ENCODE measurements at regions not wholly inside any gene's neighbourhood (a gene's known extent, or its start where the extent isn't known, plus 50 kb on each side); places are given as distances from the start of the nearest gene placed in this dataset.

- H3K4me1 ChIP-seq (ENCODE audit: control insufficient read depth in 1 of 2, low read depth in 2 of 2): no peaks in the 10 kb centered on the region
- DNase-seq (ENCODE audit: low spot score) (no peak), ATAC-seq (ENCODE audit: insufficient number of reproducible peaks, low FRiP score, low read depth) (no peak)
- TF ChIP-seq CTCF (IDR thresholded peaks at IDR 0.05): no peak
- H3K4me3 ChIP-seq: no peak overlapping the region
- no peak overlapping the region for H3K27ac ChIP-seq
- H3K36me3 ChIP-seq: no peaks in the 10 kb centered on the region
- no peaks in the 10 kb centered on the region for H3K9me3 ChIP-seq
- H3K27me3 ChIP-seq (replicated peaks; ENCODE audit: insufficient read depth): no peaks in the 10 kb centered on the region
Measured at GRCh38 chr4:104128850-104129213, 365.9 kb downstream of the CXXC4 start.

- TF ChIP-seq CTCF (IDR thresholded peaks at IDR 0.05): no peak
- Histone ChIP-seq H3K27me3 (replicated peaks; ENCODE audit: insufficient read depth) (no peaks in the 10 kb centered on the region), H3K4me1 (ENCODE audit: control insufficient read depth in 1 of 2, low read depth in 2 of 2) (no peaks in the 10 kb centered on the region), H3K27ac (no peak overlapping the region), H3K36me3 (no peaks in the 10 kb centered on the region), H3K4me3 (no peak overlapping the region), H3K9me3 (no peaks in the 10 kb centered on the region)
- ATAC-seq (ENCODE audit: insufficient number of reproducible peaks, low FRiP score, low read depth) (no peak), DNase-seq (ENCODE audit: low spot score) (no peak)
Measured at GRCh38 chr4:104128031-104128849, 366.5 kb downstream of the CXXC4 start.

- no peak for TF ChIP-seq CTCF (IDR thresholded peaks at IDR 0.05)
- DNase-seq (ENCODE audit: low spot score): no peak
- Histone ChIP-seq H3K27ac (no peak overlapping the region), H3K4me3 (no peak overlapping the region), H3K36me3 (no peaks in the 10 kb centered on the region), H3K27me3 (replicated peaks; ENCODE audit: insufficient read depth) (no peaks in the 10 kb centered on the region), H3K4me1 (ENCODE audit: control insufficient read depth in 1 of 2, low read depth in 2 of 2) (no peaks in the 10 kb centered on the region), H3K9me3 (no peaks in the 10 kb centered on the region)
- no peak for ATAC-seq (ENCODE audit: insufficient number of reproducible peaks, low FRiP score, low read depth)
Measured at GRCh38 chr4:104123021-104123420, 371.7 kb downstream of the CXXC4 start.

- Histone ChIP-seq H3K27ac (no peak overlapping the region), H3K27me3 (replicated peaks; ENCODE audit: insufficient read depth) (no peaks in the 10 kb centered on the region), H3K9me3 (no peaks in the 10 kb centered on the region), H3K4me3 (no peak overlapping the region), H3K36me3 (no peaks in the 10 kb centered on the region), H3K4me1 (ENCODE audit: control insufficient read depth in 1 of 2, low read depth in 2 of 2) (no peaks in the 10 kb centered on the region)
- DNase-seq (ENCODE audit: low spot score): no peak
- no peak for ATAC-seq (ENCODE audit: insufficient number of reproducible peaks, low FRiP score, low read depth)
- TF ChIP-seq CTCF (IDR thresholded peaks at IDR 0.05): no peak
Measured at GRCh38 chr4:104117776-104118175, 376.9 kb downstream of the CXXC4 start.

- Histone ChIP-seq H3K36me3 (no peaks in the 10 kb centered on the region), H3K4me1 (ENCODE audit: control insufficient read depth in 1 of 2, low read depth in 2 of 2) (no peaks in the 10 kb centered on the region), H3K27ac (no peak overlapping the region), H3K4me3 (no peak overlapping the region), H3K9me3 (no peaks in the 10 kb centered on the region), H3K27me3 (replicated peaks; ENCODE audit: insufficient read depth) (no peaks in the 10 kb centered on the region)
- no peak for TF ChIP-seq CTCF (IDR thresholded peaks at IDR 0.05)
- ATAC-seq (ENCODE audit: insufficient number of reproducible peaks, low FRiP score, low read depth) (no peak), DNase-seq (ENCODE audit: low spot score) (no peak)
Measured at GRCh38 chr4:104113850-104114249, 380.8 kb downstream of the CXXC4 start.

All from thoracic aorta (tissue), 2 donors.